GM18870 (cell line): ENCODE measurements at regions not wholly inside any gene's neighbourhood (a gene's known extent, or its start where the extent isn't known, plus 50 kb on each side); places are given as distances from the start of the nearest gene placed in this dataset.

Source experiments
- ATAC-seq: cut with Tn5 transposase; IDR thresholded peaks from one replicate; pipeline ENCODE4 v1.9.1; 2021; ENCODE audit warnings: moderate library complexity; ENCODE audit not compliant: unreplicated experiment

- no peak for ATAC-seq
Measured at GRCh38 chr4:3831529-3832150, 65.5 kb downstream of the ADRA2C start.

- ATAC-seq: no peak
Measured at GRCh38 chr4:3832536-3833220, 66.5 kb downstream of the ADRA2C start.

- no peak for ATAC-seq
Measured at GRCh38 chr4:3833326-3833989, 67.3 kb downstream of the ADRA2C start.

- no peak for ATAC-seq
Measured at GRCh38 chr4:3834186-3834662, 68.0 kb downstream of the ADRA2C start.

- ATAC-seq: no peak
Measured at GRCh38 chr4:3834663-3835521, 68.7 kb downstream of the ADRA2C start.

GRCh38 chr4:3835527-3836405, 69.6 kb downstream of the ADRA2C start:
- ATAC-seq: no peak

GRCh38 chr4:3836406-3836755, 70.2 kb downstream of the ADRA2C start:
- no peak for ATAC-seq

- no peak for ATAC-seq
Measured at GRCh38 chr4:3836756-3837601, 70.8 kb downstream of the ADRA2C start.

- ATAC-seq: no peak
Measured at GRCh38 chr4:3838437-3839380, 72.5 kb downstream of the ADRA2C start.

GRCh38 chr4:3845094-3845743, 79.0 kb downstream of the ADRA2C start:
- ATAC-seq: no peak

- no peak for ATAC-seq
Measured at GRCh38 chr4:3845744-3846429, 79.7 kb downstream of the ADRA2C start.

GRCh38 chr4:3847211-3847940, 81.2 kb downstream of the ADRA2C start:
- ATAC-seq: no peak

GRCh38 chr4:3848323-3848722, 82.1 kb downstream of the ADRA2C start:
- no peak for ATAC-seq

- ATAC-seq: no peak
Measured at GRCh38 chr4:3849140-3849539, 83.0 kb downstream of the ADRA2C start.

- no peak for ATAC-seq
Measured at GRCh38 chr4:3850128-3850527, 83.9 kb downstream of the ADRA2C start.

GRCh38 chr4:3851211-3851610, 85.0 kb downstream of the ADRA2C start:
- ATAC-seq: no peak

GRCh38 chr4:3851881-3852280, 85.7 kb downstream of the ADRA2C start:
- no peak for ATAC-seq
